WTC11 (cell line): ENCODE measurements at regions not wholly inside any gene's neighbourhood (a gene's known extent, or its start where the extent isn't known, plus 50 kb on each side); places are given as distances from the start of the nearest gene placed in this dataset.

Experiments used
- ATAC-seq: fragments of 200-7000 bp; cut with Tn5 transposase; 2 replicates; pipeline ENCODE4 v1.10.0; 2021; ENCODE audit warnings: mild to moderate bottlenecking, moderate library complexity
- CTCF ChIA-PET: fragments of 300-600 bp; sonication (Branson Sonifier 250); formaldehyde crosslinking; loops from one replicate; lab custom pipeline; 2021; ENCODE audit warnings: antibody characterized with exemption; lab: Charles Lee
- POLR2A ChIA-PET: fragments of 350-600 bp; sonication (Branson Sonifier 250); formaldehyde crosslinking; loops from one replicate; lab custom pipeline; 2021; ENCODE audit warnings: antibody characterized with exemption; lab: Charles Lee
- DNase-seq: peaks from one replicate; pipeline ENCODE4 v3.0.0; 2021; ENCODE audit warnings: low spot score
- H3K27ac Mint-ChIP-seq: 2 replicates; pipeline ENCODE4 v1.8.0; 2021; ENCODE audit warnings: mixed read lengths
- H3K27me3 Mint-ChIP-seq: 2 replicates; pipeline ENCODE4 v1.8.0; 2021; ENCODE audit warnings: low read depth, mild to moderate bottlenecking, moderate library complexity, mixed read lengths
- H3K36me3 Mint-ChIP-seq: 2 replicates; pipeline ENCODE4 v1.8.0; 2021; ENCODE audit warnings: mixed read lengths
- H3K4me1 Mint-ChIP-seq: 2 replicates; pipeline ENCODE4 v1.8.0; 2022; ENCODE audit warnings: mixed read lengths
- H3K4me3 Mint-ChIP-seq: 2 replicates; pipeline ENCODE4 v1.8.0; 2021; ENCODE audit warnings: mild to moderate bottlenecking, moderate library complexity, mixed read lengths
- H3K9me3 Mint-ChIP-seq: 2 replicates; pipeline ENCODE4 v1.8.0; 2021; ENCODE audit warnings: mixed read lengths
- CBFB ChIP-seq: sonication (generic); formaldehyde crosslinking; IDR thresholded peaks from 2 replicates; pipeline ENCODE4 v1.8.1; 2022; ENCODE audit warnings: mild to moderate bottlenecking, low read depth, missing genetic modification reagents
- CREB1 ChIP-seq: sonication (generic); formaldehyde crosslinking; IDR thresholded peaks from 2 replicates; pipeline ENCODE4 v1.8.0; 2023; ENCODE audit warnings: mild to moderate bottlenecking, missing genetic modification reagents
- E2F5 ChIP-seq: sonication (generic); formaldehyde crosslinking; IDR thresholded peaks from 2 replicates; pipeline ENCODE4 v1.8.1; 2022; ENCODE audit warnings: mild to moderate bottlenecking, moderate library complexity, missing genetic modification reagents
- GABPB1 ChIP-seq: sonication (generic); formaldehyde crosslinking; IDR thresholded peaks from 2 replicates; pipeline ENCODE4 v1.8.1; 2023; ENCODE audit warnings: mild to moderate bottlenecking, missing genetic modification reagents
- GRHL2 ChIP-seq: fragments of 250-450 bp; sonication (Bioruptor Pico); IDR thresholded peaks from 2 replicates; pipeline ENCODE4 v1.8.0; 2022; ENCODE audit warnings: mild to moderate bottlenecking, moderate library complexity; ENCODE audit not compliant: insufficient replicate concordance, severe bottlenecking
- GTF2I ChIP-seq: fragments of 250-450 bp; sonication (Bioruptor Pico); conservative IDR thresholded peaks from 2 replicates; pipeline ENCODE4 v1.4.0; 2021; ENCODE audit warnings: mild to moderate bottlenecking
- IRF1 ChIP-seq: sonication (generic); formaldehyde crosslinking; IDR thresholded peaks from 2 replicates; pipeline ENCODE4 v1.8.0; 2023; ENCODE audit warnings: missing genetic modification reagents
- RORB ChIP-seq: fragments of 250-450 bp; sonication (Bioruptor Pico); IDR thresholded peaks from 2 replicates; pipeline ENCODE4 v1.9.0; 2021; ENCODE audit warnings: mild to moderate bottlenecking
- TP53 ChIP-seq: sonication (generic); formaldehyde crosslinking; IDR thresholded peaks from 2 replicates; pipeline ENCODE4 v1.8.1; 2023; ENCODE audit warnings: mild to moderate bottlenecking, missing genetic modification reagents
- ZNF425 ChIP-seq: fragments of 250-450 bp; sonication (Bioruptor Pico); conservative IDR thresholded peaks from 2 replicates; pipeline ENCODE4 v1.9.0; 2021; ENCODE audit warnings: mild to moderate bottlenecking
- ZNF532 ChIP-seq: fragments of 250-450 bp; sonication (Bioruptor Pico); IDR thresholded peaks from 2 replicates; pipeline ENCODE4 v1.9.0; 2021; ENCODE audit warnings: mild to moderate bottlenecking, borderline replicate concordance
- TF ChIP-seq, protein P1 (sequence below): fragments of 250-450 bp; sonication (Bioruptor Pico); IDR thresholded peaks from 2 replicates; pipeline ENCODE4 v1.9.0; 2021; ENCODE audit warnings: moderate library complexity, mild to moderate bottlenecking, inconsistent platforms, borderline replicate concordance
- TF ChIP-seq, protein P2 (sequence below): sonication (generic); formaldehyde crosslinking; IDR thresholded peaks from 2 replicates; pipeline ENCODE4 v1.8.0; 2022; ENCODE audit warnings: mild to moderate bottlenecking, missing genetic modification reagents
- TF ChIP-seq, protein P3 (sequence below): sonication (generic); formaldehyde crosslinking; IDR thresholded peaks from 2 replicates; pipeline ENCODE4 v1.8.0; 2022; ENCODE audit warnings: missing genetic modification reagents
- TF ChIP-seq, protein P4 (sequence below): fragments of 250-450 bp; sonication (Bioruptor Pico); IDR thresholded peaks from 2 replicates; pipeline ENCODE4 v2.1.2; 2022; ENCODE audit warnings: mild to moderate bottlenecking, moderate library complexity
- TF ChIP-seq, protein P5 (sequence below): sonication (generic); formaldehyde crosslinking; IDR thresholded peaks from 2 replicates; pipeline ENCODE4 v1.8.1; 2023; ENCODE audit warnings: mild to moderate bottlenecking, missing genetic modification reagents, moderate library complexity

DNA sequence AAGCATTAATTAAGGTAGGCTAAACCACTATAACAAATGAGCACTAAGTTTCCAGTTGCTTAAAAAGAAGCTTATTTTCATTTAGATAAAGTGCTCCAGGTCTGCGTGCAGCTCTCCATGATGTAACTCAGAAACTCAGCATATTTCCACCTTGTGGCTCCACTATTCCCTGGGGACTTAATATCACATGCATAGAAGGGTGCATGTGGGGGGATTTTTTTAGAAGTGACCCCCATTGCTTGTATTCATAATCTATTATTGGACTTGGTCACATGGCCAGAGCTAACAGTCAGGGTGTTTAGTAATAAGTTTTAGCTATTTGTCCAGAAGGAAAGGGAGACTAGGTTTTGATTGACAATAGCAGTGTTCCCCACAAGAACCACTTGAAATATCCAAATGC is 86.8 kb downstream of the TMCO5A start:
- H3K27ac Mint-ChIP-seq, result no peak overlapping the region
- POLR2A ChIA-PET, result no interaction called here
- TF ChIP-seq, protein P1, sequence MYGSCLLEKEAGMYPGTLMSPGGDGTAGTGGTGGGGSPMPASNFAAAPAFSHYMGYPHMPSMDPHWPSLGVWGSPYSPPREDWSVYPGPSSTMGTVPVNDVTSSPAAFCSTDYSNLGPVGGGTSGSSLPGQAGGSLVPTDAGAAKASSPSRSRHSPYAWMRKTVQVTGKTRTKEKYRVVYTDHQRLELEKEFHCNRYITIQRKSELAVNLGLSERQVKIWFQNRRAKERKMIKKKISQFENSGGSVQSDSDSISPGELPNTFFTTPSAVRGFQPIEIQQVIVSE (CRISPR knock-in tag), result no peak
- TF ChIP-seq GABPB1 (no peak), GTF2I (CRISPR knock-in tag) (no peak), TP53 (CRISPR knock-in tag) (no peak), CBFB (no peak), IRF1 (CRISPR knock-in tag) (no peak), E2F5 (no peak)
- TF ChIP-seq, protein P2, sequence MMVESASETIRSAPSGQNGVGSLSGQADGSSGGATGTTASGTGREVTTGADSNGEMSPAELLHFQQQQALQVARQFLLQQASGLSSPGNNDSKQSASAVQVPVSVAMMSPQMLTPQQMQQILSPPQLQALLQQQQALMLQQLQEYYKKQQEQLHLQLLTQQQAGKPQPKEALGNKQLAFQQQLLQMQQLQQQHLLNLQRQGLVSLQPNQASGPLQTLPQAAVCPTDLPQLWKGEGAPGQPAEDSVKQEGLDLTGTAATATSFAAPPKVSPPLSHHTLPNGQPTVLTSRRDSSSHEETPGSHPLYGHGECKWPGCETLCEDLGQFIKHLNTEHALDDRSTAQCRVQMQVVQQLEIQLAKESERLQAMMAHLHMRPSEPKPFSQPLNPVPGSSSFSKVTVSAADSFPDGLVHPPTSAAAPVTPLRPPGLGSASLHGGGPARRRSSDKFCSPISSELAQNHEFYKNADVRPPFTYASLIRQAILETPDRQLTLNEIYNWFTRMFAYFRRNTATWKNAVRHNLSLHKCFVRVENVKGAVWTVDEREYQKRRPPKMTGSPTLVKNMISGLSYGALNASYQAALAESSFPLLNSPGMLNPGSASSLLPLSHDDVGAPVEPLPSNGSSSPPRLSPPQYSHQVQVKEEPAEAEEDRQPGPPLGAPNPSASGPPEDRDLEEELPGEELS, result no peak
- TF ChIP-seq, protein P3, sequence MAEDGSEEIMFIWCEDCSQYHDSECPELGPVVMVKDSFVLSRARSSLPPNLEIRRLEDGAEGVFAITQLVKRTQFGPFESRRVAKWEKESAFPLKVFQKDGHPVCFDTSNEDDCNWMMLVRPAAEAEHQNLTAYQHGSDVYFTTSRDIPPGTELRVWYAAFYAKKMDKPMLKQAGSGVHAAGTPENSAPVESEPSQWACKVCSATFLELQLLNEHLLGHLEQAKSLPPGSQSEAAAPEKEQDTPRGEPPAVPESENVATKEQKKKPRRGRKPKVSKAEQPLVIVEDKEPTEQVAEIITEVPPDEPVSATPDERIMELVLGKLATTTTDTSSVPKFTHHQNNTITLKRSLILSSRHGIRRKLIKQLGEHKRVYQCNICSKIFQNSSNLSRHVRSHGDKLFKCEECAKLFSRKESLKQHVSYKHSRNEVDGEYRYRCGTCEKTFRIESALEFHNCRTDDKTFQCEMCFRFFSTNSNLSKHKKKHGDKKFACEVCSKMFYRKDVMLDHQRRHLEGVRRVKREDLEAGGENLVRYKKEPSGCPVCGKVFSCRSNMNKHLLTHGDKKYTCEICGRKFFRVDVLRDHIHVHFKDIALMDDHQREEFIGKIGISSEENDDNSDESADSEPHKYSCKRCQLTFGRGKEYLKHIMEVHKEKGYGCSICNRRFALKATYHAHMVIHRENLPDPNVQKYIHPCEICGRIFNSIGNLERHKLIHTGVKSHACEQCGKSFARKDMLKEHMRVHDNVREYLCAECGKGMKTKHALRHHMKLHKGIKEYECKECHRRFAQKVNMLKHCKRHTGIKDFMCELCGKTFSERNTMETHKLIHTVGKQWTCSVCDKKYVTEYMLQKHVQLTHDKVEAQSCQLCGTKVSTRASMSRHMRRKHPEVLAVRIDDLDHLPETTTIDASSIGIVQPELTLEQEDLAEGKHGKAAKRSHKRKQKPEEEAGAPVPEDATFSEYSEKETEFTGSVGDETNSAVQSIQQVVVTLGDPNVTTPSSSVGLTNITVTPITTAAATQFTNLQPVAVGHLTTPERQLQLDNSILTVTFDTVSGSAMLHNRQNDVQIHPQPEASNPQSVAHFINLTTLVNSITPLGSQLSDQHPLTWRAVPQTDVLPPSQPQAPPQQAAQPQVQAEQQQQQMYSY (CRISPR knock-in tag), result no peak
- TF ChIP-seq, all 79 proteins: peak for 0
- Mint-ChIP-seq H3K27me3 (no peaks in the 10 kb centered on the region; the same call in 1 of the 2 replicates), H3K36me3 (peaks cover 2% of the 10 kb centered on the region; the same call in 1 of the 2 replicates), H3K9me3 (peaks cover 21% of the 10 kb centered on the region), H3K4me3 (no peak overlapping the region), H3K4me1 (peaks cover 5% of the 10 kb centered on the region; the same call in 1 of the 2 replicates)
- CTCF ChIA-PET, result interaction anchor here (1.5 kb wide), 1 partner anchor 18 kb away, joined by 3 read pairs; no protein-coding TSS in a partner anchor
- DNase-seq (no peak), ATAC-seq (no peak)

DNA sequence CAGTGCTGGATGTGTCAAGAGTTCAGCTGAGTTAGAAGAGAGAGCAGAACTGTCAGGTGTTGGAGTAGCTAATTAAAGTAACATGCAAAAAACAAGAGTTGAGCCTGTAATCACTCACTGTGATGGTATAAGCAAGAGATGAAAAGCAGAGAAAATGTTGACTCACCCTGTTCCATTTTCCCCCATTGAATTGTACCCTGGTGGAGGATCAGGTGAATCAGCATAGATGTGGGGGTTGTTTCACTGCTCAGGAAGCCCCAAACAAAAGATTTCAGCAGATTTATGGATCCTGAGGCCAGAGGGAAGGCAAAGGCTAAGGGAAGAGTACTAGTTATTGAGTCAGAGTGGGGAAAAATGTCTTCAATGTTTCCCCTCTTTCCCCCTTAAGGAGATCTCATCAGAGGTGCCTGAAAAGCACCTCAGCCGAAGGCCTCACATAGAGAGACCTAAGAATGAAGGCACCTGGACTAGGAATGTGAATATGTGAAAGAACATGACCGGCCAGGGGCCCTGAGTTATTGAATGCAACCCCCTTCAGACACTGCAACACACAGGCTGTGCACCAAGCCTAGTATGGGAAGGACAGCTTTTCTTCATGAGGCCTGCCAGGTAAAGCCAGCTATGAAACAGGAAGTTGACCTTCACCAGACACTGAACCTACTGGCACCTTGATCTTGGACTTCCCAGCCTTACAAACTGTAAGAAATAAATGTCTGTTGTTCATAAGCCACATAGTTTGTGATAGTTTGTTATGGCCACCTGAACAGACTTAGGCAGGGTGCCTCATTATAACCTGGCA is 90.1 kb downstream of the TMCO5A start:
- no peaks in the 10 kb centered on the region for H3K4me1 Mint-ChIP-seq
- peaks cover 3% of the 10 kb centered on the region; the same call in 1 of the 2 replicates for H3K36me3 Mint-ChIP-seq
- no peak for TF ChIP-seq GRHL2
- TF ChIP-seq CREB1 (CRISPR knock-in tag), result no peak
- TF ChIP-seq ZNF425 (CRISPR knock-in tag), result no peak
- TF ChIP-seq RORB (CRISPR knock-in tag), result no peak
- TF ChIP-seq ZNF532 (CRISPR knock-in tag), result no peak
- TF ChIP-seq, protein P4, sequence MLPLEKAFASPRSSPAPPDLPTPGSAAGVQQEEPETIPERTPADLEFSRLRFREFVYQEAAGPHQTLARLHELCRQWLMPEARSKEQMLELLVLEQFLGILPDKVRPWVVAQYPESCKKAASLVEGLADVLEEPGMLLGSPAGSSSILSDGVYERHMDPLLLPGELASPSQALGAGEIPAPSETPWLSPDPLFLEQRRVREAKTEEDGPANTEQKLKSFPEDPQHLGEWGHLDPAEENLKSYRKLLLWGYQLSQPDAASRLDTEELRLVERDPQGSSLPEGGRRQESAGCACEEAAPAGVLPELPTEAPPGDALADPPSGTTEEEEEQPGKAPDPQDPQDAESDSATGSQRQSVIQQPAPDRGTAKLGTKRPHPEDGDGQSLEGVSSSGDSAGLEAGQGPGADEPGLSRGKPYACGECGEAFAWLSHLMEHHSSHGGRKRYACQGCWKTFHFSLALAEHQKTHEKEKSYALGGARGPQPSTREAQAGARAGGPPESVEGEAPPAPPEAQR, result no peak
- TF ChIP-seq, protein P5, sequence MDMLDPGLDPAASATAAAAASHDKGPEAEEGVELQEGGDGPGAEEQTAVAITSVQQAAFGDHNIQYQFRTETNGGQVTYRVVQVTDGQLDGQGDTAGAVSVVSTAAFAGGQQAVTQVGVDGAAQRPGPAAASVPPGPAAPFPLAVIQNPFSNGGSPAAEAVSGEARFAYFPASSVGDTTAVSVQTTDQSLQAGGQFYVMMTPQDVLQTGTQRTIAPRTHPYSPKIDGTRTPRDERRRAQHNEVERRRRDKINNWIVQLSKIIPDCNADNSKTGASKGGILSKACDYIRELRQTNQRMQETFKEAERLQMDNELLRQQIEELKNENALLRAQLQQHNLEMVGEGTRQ, result no peak
- TF ChIP-seq TP53 (CRISPR knock-in tag), result no peak

More for the DNA sequence above, 90.1 kb downstream of the TMCO5A start:
- no peak for DNase-seq
- Mint-ChIP-seq H3K27ac (no peak overlapping the region), H3K4me3 (no peak overlapping the region), H3K27me3 (no peaks in the 10 kb centered on the region; the same call in 1 of the 2 replicates), H3K9me3 (peaks cover 33% of the 10 kb centered on the region)
- ChIA-PET POLR2A (no interaction called here), CTCF (no interaction called here)
- ATAC-seq, result no peak
